HG02642 (cell line): ENCODE measurements at regions not wholly inside any gene's neighbourhood (a gene's known extent, or its start where the extent isn't known, plus 50 kb on each side); places are given as distances from the start of the nearest gene placed in this dataset.
"Not testable (repeated sequence)": the region's sequence is repeated elsewhere in the genome, so short reads cannot be mapped to it uniquely, and the experiment has no call there.

Experiments used
- ATAC-seq: cut with Tn5 transposase; IDR thresholded peaks from one replicate; pipeline ENCODE4 v1.9.1; 2021; ENCODE audit warnings: mild to moderate bottlenecking; ENCODE audit not compliant: unreplicated experiment, poor library complexity

DNA sequence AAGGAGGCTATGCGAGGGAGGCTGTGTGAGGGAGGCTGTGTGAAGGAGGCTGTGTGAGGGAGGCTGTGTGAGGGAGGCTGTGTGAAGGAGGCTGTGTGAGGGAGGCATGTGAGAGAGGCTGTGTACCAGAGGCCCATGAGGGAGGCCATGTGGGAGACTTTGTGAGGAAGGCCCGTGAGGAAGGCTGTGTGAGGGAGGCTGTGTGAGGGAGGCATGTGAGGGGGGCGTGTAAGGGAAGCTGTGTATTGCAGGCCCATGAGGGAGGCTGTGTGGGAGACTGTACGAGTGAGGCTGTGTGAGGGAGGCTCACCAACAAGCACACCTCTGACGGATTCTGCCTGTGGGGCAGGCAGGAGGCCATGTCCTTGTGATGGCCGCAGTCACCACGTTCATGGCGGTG is 122.7 kb upstream of the RNF32 start:
- not testable (repeated sequence) for ATAC-seq

DNA sequence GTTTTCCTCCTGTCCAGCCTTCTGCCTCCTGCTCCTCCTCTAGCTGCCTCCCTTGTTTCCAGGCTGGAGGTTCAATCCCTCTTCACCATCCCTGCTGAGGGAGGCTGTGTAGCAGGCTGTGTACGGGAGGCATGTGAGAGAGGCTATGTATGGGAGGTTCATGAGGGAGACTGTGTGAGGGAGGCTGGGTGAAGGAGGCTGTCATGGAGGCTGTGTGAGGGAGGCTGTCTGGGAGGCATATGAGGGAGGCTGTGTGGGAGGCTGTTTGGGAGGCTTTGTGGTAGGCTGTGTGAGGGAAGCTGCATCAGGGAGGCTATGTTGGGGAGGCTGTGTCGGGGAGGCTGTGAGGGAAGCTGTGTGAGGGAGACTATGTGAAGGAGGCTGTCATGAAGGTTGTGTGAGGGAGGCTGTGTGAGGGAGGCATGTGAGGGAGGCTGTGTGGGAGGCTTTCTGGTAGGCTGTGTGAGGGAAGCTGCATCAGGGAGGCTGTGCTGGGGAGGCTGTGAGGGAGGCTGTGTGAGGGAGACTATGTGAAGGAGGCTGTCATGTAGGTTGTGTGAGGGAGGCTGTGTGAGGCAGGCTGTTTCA is 123.7 kb upstream of the RNF32 start:
- no peak for ATAC-seq

DNA sequence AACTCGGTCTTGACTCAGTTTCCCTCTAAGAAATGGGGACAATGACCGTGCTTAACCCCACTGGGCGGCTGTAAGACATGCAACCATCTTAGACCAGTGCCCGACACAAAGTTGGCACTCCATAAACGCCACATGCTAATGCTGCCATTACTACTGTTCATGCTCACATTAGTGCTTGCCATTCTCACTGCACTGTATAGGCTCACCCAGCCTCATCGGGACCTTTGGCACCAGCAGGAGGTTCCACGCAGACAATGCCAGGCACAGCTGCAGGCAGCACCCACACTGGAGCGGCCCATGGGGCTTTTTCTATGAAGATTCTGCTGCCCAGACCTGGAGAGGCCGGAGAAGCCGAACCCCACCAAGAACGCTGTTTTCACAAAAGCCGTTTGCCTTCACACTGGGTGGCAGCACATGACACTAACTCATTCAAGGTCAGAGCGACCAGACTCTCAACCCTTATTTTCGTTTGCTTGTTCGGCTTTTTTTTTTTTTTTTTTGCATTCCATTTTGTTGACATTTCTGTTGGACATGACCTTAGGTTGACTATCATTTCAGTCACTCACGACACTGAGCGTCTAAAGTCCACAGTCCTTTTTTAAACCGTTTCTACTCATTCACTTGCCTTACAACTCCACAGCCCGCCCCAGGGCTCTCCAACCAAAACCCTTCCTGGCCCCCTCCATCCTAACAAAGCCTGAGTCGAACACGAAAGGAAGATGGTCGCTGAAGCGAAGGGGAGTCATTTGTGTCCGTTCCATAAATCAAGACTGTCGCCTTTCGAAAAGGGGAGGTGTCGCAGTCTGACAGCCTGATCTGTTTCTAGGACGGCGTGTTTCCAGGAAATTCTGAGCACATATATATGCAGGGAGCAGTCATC is 124.4 kb upstream of the RNF32 start:
- no peak for ATAC-seq

DNA sequence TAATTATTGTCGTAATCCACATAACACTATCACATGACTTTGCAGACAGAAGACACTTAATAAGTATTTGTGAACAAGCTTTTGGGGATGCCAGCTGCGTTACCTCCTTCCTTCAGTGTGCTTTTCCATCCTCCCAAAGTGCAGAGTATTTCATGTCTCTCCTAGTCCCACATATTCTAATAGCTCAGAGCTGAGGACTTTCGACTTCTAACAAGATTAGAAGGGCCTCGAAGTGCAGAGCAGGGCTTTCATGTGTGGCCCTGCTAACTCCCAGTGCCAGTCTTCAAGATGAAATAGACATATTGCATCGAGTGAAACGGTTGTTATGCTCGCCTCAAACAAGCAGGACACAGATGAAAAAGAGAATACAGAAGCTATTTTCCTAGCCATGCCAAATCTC is 125.7 kb upstream of the RNF32 start:
- no peak for ATAC-seq

DNA sequence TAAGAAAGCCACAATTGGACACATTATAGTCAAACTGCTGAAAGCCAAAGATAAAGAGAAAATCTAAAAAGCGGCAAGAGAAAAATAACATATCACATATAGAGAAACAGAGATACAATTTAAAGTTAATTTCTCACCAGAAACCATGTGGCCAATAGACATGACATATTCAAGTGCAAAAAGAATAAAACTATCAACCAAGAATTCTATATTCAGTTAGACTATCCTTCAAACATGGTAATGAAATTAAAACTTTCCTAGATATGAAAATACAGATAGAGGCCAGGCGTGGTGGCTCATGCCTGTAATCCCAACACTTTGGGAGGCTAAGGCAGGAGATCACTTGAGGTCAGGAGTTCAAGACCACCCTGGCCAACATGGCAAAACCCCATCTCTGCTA is 129.1 kb upstream of the RNF32 start:
- ATAC-seq, result no peak

DNA sequence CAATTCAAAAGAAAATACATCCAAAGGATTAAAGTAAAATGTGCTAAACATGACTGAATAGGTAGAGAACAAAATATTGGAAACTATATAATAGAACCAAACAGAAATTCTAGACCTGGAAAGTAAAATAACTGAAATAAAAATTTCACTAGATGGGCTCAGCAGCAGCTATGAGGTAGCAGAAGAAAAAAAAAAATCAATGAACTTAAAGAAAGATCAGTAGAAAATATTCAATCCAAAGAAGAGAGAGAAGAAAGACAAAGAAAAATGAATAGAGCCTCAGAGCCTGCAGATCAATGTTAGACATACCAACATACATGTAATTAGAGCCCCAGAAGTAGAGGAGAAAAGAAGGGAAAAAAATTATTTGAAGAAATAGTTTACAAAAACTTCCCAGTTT is 129.6 kb upstream of the RNF32 start:
- ATAC-seq, result no peak

DNA sequence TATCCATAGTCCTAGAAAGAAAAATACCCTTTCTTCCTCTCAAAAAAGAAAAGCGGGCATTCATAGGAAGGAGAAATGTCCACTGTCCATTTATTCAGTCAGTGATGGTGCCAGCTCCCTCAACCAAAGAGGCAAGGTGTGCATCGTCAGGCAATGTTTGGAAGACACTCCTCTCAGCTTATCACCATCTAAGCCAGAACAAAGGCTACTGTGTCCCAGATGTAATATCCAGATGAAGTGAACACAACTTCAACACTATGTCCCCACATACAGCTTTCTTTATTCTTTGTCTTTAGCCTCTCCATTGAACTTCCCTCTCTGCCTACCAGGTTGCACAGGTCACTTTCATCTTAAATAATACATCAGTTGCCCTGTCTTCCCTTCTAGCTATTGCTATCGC is 131.4 kb upstream of the RNF32 start:
- no peak for ATAC-seq

DNA sequence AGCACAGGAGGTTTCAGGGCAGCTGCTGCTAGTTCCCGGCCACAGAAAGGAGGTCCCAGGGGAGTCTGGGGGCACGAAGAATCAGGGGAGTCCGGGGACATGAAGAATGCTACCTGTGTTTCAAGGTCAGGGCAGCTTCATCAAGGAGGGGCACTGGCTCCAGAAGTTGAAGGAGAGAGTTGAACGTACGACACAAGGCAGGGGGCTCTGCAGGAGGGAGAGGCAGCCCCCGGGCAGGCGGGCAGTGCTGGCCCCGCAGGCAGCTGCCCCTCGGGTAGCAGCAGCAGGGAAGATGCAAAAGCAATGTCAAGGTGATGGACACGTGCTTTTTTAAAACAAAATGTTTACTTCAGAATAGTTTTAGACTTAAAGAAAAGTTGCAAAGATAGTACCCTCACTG is 134.7 kb upstream of the RNF32 start:
- no peak for ATAC-seq

DNA sequence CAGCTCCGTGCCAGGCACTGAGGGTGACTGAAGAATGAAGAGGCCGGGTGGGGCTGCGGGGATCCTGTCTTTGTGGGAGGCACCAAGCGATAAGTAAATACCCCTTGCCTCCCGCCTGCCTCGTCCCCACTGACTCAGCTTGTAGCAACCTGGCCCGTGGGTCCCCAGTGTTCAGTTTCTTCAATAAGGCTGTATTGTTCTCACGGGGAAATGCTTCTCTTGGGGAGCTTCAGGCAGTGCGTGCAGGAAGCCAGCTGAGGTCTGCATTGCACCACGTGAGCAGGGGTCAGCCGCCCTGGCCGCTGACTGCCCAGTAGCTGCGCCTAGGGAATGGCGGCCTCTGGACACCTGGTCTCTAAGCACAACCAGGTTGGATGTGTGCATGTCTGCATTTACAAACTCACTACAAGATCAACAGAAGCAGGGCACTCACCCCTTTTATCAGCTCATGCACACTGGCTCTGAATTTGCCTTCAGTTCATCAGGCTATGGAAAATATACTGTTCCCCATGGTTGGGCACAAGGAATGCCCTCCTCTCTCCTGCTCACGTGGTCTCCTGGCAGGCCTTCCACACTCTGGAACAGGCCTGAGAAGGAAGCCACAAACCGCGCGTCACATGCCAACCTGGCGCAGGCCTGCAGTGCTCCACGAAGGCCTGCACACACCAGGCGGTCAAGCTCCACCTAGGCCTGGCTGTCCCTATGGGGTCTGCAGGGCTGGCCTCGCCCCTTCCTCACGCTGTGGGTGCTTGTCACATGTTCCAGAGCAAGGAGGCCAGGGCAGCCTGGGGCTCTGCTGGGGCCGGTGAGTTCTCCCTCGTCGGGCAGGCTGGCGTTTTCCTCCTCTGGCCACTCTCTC is 135.7 kb upstream of the RNF32 start:
- no peak for ATAC-seq

DNA sequence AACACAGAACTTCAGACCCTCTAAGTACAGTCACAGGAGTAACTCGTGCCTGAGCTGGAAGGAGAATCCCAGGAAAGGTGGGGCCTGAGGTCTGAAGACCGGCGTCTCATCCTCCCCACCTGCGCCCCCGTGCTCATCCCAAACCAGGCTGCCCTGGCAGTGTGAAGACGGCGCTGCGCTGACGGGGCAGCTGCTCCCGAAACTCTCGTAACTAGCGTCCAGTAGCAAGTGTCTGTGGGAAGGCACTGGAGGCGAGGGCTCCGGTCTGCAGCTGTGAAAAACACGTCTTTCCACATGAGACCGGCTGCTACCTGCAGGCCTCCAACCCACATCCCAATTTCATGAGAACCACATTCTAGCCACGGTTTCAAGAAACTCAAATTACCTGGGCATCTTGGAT is 136.6 kb upstream of the RNF32 start:
- ATAC-seq, result no peak

DNA sequence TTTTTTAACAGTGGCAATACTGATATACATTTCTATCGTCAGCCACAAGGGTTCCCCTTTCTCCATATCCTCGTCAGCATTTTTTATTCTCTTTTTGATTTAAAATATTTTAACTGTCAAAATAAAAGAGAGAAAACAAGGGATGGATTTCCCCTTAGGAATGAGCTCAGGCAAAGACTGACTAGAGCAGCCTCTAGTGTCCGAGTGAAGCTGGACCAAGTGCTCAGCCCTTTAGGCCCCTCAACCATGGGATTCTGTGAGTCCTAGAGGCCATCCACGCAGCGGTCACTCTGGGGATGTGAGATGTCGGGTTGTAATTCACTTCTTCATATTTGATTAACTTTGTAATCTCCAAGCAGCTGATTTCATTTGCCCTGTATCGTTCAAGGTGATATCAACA is 137.4 kb upstream of the RNF32 start:
- ATAC-seq, result no peak

DNA sequence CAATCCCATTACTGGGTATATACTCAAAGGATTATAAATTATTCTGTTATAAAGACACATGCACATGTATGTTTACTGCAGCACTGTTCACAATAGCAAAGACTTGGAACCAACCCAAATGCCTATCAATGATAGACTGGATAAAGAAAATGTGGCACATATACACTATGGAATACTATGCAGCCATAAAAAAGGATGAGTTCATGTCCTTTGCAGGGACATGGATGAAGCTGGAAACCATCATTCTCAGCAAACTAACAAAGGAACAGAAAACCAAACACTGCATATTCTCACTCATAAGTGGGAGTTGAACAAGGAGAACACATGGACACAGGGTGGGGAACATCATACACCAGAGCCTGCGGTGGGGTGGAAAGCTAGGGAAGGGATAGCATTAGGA is 138.8 kb upstream of the RNF32 start:
- not testable (repeated sequence) for ATAC-seq

DNA sequence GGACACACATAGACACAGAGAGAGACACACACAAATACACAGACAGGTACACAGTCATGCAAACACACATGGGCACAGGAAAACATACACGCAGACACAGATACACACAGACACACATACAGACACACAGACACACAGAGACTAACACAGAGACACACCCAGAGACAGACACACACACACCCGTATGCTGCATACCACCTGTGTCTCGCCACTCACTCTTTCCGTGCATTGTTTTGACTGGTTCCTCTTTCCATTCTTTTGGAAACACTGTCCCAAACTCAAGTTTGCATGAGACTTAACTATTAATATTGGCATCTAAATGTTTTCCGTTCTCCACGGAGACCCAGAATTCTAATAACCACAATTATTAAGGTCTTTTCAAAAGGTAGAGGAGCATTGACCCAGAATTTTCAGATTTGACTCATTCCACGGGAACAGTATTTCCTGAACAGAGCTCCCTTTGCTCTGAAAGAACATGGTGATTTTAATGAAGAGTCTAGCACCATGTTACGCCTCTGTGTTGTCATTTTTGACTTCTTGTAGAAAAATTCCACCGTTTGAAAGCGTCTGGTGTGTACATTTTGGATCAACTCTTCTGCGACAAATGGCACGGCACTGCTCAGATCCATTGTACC is 141.2 kb upstream of the RNF32 start:
- ATAC-seq, result no peak

DNA sequence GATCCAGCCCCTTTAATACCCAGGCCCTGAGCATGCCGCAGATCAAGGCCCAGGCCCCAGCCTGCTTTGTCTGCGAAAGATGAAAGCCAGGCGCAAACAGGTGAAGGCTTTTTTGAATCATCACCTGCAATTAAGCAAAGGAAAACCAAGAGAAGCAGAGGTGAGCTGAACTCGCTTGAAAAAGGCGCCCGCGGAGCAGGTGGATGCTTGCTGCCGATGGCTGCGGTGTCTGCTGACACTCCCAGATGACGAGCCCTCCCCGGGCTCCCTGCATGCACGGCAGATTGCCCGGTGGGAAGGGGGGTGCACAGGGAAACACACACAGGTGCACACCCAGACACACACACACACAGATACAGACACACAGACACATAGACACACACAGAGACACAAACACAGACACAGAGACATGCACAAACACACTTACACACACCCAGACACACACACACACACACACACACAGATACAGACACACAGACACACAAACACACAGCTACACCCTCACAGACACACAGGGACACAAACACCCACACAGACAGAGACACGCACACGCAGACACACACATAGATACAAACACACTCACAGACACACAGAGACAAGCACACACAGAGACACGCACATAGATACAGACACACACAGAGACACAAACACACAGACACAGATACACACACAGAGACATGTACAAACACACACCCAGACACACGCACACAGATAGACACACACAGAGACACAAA is 142.6 kb upstream of the RNF32 start:
- no peak for ATAC-seq

DNA sequence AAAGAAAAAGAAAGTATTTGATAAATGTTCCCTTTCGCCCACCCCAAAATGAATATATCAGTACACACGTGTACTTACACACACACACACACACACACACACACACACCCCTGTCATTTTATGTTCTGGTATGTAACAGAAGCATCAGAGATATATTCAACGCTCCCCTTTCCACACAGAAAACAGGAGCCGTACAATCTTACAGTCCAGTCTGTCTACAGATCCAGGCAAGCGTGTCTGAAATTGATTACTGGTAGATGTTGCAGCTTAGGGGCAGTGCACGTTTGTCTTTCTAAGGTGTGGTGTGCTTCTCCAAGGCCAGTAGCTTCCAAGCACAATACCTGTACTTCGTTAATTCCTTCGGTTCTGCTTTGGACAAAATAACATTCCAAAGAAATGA is 143.7 kb upstream of the RNF32 start:
- ATAC-seq, result no peak

DNA sequence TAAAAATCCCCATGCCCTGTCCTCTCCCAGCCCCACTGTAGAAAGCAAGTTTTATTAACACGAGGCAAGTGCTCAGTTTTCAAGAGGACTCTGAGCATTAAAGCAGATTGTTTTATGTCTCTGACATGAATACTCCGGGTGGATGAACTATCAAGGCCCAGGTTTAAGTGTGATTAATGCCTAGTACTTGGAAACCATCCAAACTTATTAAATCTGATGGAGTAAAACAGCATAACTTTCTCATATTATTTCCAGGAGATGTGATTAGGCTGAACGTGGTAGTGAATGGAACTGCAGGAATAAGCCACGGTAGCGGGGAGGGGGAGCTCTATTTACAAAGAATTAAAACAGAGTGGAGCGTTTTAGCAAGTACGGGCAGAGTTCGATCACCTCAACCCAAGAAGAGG is 144.2 kb upstream of the RNF32 start:
- ATAC-seq, result no peak

DNA sequence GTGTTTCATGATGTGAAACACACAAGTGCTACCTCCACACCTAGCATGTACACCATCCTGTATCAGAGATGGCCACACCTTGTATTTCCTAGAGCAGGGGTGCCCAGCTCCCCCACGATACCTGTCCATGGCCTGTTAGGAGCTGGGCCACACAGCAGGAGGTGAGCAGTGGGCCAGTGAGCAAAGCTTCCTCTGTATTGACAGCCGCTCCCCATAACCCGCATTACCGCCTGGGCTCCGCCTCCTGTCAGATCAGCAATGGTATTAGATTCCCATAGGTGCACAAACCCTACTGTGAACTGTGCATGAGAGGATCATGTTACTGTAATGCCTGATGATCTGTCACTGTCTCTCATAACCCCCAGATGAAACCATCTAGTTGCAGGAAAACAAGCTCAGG is 145.6 kb upstream of the RNF32 start:
- no peak for ATAC-seq

DNA sequence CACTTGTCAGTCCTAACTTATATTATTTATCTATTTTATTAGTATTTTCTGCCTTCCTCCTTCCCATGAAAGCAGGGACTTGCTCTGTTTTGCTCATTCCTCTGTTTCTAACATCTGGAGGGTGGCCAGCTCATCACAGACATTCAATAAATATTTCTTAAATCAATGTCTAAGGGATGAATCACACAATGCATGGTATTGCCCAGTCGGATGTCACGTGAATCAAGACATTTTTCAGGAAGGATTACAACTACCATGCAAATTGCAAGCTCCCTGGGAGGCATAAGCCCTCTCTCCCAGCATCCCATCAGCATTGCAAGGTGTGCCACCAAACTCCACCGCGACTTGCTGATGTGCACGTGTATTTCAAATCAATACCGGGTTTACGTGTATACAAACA is 146.6 kb upstream of the RNF32 start:
- ATAC-seq, result no peak

DNA sequence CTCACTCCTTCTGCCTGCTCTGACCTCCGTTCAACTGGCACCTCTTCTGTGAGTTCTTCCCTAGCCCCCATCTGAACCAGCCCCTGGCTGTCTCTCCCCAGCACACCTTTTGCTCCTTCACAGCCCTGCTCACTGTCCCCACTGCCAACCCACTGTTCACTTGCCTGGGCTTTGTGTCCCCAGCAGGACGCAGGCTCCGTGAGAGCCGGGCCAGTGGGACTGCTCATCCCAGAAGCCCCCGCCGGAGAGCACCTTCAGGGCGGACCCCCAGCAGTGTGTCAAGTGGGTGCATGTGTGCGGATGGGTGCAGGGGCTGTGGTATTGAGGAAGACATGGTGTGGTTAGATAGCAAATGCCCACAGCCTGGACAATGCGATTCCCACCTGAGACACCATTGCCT is 148.4 kb upstream of the RNF32 start:
- ATAC-seq, result no peak

DNA sequence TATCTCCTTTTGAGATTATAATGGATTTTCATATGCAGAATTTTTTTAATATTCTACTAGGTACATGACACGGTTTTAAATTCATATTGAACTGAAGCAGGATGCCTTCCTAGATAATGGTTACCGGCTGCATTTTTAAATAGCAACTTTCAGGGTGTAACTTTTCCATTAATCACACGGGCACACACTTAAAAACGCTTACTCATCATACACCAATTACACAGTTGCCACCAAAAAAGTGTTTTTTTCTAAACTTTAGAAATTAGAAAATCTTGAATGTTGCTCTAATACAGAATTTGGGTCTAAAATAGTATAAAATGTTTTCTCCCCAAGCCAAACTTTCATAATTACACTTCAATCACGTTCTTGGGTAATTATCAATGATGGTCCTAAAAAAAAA is 149.1 kb upstream of the RNF32 start:
- ATAC-seq, result no peak
